ENCODE measurements at regions not wholly inside any gene's neighbourhood (a gene's known extent, or its start where the extent isn't known, plus 50 kb on each side); places are given as distances from the start of the nearest gene placed in this dataset.

DNA sequence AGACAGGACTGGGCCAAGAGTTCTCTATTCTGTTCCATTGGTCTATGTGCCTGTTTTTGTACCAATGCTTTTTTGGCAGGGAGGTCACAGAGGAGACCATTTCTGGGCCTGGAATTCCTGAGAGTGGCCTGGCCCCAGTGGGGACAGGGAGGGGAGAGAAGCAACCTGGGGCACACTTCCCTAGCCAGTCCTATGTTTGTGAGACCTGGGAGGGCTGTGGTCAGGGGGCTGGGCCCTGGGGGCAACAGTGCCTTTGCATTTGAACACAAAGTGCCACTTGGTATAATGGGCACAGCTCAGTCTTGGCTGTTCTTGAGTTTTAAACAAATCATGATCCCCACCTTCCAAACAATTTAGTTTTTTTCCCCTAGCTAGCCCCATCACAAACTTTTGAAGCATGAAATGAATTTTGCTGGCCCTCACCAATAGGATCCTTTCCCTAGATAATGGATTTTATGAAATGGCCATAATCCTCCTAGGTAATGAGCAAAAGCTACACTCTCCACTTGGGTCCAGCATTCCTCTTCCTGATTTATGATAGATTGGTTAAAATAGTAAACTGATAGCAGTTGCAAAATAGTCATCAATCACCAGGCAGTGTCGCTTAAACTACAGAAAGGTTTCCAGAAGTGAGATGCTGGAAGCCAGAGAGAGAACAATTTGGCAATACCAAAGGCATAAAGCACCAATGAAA, 133.5 kb downstream of the GLI2 start:
- no peak for DNase-seq
- Histone ChIP-seq H3K9me3 (no peaks in the 10 kb centered on the region), H3K4me1 (peaks cover 10% of the 10 kb centered on the region), H3K4me3 (no peak overlapping the region), H3K27me3 (no peaks in the 10 kb centered on the region), H3K36me3 (replicated peaks in 1 of 2; ENCODE audit: insufficient read depth in 1 of 2, low read depth in 2 of 2) (no peaks in the 10 kb centered on the region), H3K27ac (no peak overlapping the region)
- TF ChIP-seq POLR2A (IDR thresholded peaks at IDR 0.05) (no peak), CTCF (IDR thresholded peaks at IDR 0.05) (no peak)
- ATAC-seq, result no peak
- intact Hi-C loops (cut with DNase I), result no loop called here
- 46 to 55% methylated on average over 1 of the region's 1 CpG for WGBS, 2 donors

DNA sequence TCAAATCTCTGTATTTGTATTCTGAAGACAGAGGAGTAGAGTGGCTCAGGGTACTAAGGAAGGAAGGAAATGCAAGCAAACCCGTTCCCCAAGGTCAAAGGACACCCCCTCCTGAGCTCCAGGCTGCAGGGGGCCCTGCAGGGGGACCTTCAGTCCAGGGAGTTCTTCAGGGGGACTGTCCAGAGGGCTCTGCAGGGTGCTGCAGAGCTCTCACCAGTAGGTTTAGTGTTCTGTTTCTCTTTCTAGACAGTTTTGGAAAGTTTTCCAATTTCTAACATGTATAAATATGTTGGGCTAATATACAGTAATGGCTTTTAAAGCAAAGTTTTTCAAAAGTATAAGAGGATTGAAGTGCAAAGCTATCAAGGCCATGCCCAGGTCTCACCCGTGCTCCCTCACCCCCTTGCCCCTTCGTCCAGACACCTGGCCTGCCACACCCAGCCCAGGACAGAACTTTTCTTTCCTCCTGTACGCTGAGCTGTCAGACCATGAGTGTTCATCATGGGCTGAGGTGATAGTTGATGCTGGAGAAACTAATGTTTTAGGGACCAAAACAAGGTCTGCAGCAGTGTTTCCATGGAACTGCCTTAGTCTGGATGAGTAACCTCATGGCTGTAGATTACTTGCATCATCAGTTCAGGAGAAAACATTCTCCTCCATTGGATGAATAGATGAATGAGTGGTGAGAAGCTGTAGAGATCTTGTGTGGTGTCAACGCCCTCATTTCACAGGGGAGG, 134.2 kb downstream of the GLI2 start:
- no peak for DNase-seq
- 50 to 62% methylated on average over 5 of the region's 5 CpGs for WGBS, 2 donors
- no peaks in the 10 kb centered on the region for H3K9me3 ChIP-seq
- H3K4me3 ChIP-seq, result no peak overlapping the region
- no peak overlapping the region for H3K27ac ChIP-seq
- no peak for ATAC-seq
- H3K36me3 ChIP-seq (replicated peaks in 1 of 2; ENCODE audit: insufficient read depth in 1 of 2, low read depth in 2 of 2), result no peaks in the 10 kb centered on the region
- no peaks in the 10 kb centered on the region for H3K27me3 ChIP-seq
- H3K4me1 ChIP-seq, result peaks cover 10% of the 10 kb centered on the region
- intact Hi-C loops (cut with DNase I), result no loop called here
- TF ChIP-seq CTCF (IDR thresholded peaks at IDR 0.05) (no peak), POLR2A (IDR thresholded peaks at IDR 0.05) (no peak)

DNA sequence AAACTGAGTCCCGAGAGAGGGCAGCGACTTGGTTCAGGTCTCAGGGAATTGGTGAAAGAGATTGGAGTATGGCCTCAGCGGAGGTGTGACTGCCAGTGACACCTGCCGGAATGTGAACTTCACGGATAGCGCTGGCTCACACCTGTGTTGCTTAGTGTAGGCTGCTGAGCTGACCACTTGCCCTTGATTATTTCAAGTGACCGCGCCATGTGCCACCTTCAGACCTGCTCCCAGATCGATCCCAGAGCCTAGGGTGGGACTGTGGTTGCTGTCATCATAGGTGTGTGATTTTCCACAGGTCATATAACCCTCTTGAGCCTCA, 134.8 kb downstream of the GLI2 start:
- Histone ChIP-seq H3K36me3 (replicated peaks in 1 of 2; ENCODE audit: insufficient read depth in 1 of 2, low read depth in 2 of 2) (no peaks in the 10 kb centered on the region), H3K4me1 (peaks cover 10% of the 10 kb centered on the region), H3K27me3 (no peaks in the 10 kb centered on the region), H3K4me3 (no peak overlapping the region), H3K9me3 (no peaks in the 10 kb centered on the region), H3K27ac (no peak overlapping the region)
- ATAC-seq (no peak), DNase-seq (no peak)
- intact Hi-C loops (cut with DNase I), result no loop called here
- TF ChIP-seq POLR2A (IDR thresholded peaks at IDR 0.05) (no peak), CTCF (IDR thresholded peaks at IDR 0.05) (no peak)
- 78 to 84% methylated on average over 9 of the region's 9 CpGs for WGBS, 2 donors

- DNase-seq, result no peak
- H3K27me3 ChIP-seq, result no peaks in the 10 kb centered on the region
- no peak overlapping the region for H3K4me3 ChIP-seq
- H3K9me3 ChIP-seq, result no peaks in the 10 kb centered on the region
- no peaks in the 10 kb centered on the region for H3K36me3 ChIP-seq (replicated peaks in 1 of 2; ENCODE audit: insufficient read depth in 1 of 2, low read depth in 2 of 2)
- whole genome bisulfite sequencing, 2 donors, result 73 to 85% methylated on average over 8 to 10 of the region's 10 CpGs
- no peak for ATAC-seq
- peaks cover 10% of the 10 kb centered on the region for H3K4me1 ChIP-seq
- H3K27ac ChIP-seq, result no peak overlapping the region
- intact Hi-C loops (cut with DNase I), result no loop called here
- no peak for TF ChIP-seq CTCF (IDR thresholded peaks at IDR 0.05)
- TF ChIP-seq POLR2A (IDR thresholded peaks at IDR 0.05), result no peak
These were observed 135.5 kb downstream of the GLI2 start for GRCh38 chr2:120871016-120871635.
